ENCODE measurements at regions not wholly inside any gene's neighbourhood (a gene's known extent, or its start where the extent isn't known, plus 50 kb on each side); places are given as distances from the start of the nearest gene placed in this dataset.

- no peak for DNase-seq
Measured at GRCh38 chrX:2607113-2607512, 84.0 kb upstream of the CD99 start.

DNA sequence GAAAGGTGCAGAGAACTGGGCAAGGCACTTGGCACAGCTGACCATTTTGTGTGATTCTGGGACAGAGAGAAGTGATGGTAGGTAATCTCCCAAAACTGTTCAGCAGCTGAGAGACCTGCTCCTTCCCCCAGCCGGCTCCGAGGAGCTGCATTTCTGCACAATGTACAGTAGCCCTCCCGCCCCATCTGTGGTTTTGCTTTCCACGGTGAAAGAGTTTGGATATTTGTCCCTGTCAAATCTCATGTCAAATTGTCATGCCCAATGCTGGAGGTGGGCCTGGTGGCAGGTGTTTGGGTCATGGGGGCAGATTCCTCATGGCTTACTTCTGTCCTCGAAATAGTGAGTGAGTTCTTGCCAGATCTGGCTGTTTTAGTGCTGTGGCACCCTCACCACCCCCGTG, 90.5 kb upstream of the CD99 start:
- no peak for DNase-seq

GRCh38 chrX:2596555-2597255, 94.4 kb upstream of the CD99 start:
- DNase-seq: no peak

DNA sequence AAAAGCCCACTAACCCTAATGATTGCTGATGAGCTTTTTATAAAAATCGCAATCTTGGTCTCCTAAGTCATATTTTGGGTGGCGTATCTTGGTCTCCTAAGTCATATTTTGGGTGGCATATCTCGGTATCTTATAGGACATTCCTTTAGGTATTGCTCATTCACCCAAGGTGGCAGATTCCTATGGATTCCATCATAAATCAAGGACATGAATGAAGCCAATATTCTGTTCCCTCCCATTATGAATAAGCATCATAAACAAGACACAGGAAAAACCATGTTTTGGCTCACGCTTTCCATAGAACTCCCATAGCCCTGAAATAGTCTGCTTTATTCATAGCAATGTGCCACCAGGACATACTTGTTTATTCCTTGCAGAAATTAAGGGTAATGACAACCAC, 95.0 kb upstream of the CD99 start:
- no peak for DNase-seq

DNA sequence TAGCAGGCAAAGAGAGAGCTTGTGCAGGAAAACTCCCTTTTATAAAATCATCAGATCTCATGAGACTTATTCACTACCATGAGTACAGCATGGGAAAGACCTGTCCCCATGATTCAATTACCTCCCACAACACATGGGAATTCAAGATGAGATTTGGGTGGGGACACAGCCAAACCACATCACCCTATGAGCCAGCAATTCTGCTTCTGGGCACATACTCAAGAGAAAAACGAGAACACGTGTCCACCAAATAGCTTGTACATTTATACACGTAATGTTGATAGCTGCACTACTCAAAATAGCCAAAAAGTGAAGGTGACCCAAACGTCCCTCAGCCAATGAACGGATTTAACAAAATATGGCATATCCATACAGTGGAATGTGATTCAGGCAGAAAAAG, 94.5 kb upstream of the DHRSX start:
- DNase-seq: no peak

DNA sequence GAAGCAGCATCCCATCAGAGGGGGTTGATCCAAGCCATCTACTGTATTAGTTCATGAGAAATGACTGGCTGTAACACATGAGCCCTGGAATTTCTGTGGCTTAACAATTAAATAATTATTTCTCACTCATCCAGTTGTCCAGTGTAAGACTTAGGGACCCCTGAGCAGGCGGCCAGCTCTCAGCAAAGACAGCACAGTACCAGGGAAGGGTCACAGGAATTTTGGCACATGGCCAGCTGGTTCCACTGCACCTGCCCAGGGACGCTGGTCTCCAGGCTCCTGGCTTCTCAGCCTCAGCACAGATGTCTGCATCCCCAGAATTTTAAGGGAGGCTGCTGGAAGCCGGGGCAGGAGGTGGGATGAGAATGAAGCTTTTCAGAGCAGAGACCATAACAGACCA, 93.7 kb upstream of the DHRSX start:
- DNase-seq: no peak

DNA sequence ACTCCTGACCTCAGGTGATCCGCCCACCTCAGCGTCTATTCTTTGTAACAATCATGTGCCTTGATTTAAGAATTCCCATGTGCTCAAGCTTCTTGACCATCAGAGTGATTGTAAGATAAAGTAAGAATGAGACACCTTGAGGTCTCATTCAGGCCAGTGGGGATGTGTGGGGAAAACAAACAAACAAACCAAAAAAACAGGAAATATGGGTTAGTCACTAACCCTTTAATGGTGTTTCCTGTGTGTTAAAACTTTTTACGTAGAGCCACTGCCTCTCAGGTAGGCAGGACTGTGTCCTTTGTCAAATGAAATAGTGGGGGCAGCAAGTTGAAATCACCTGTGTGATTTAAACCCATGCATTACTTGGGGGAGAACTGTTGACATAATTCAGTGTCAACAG, 91.5 kb upstream of the DHRSX start:
- no peak for DNase-seq

GRCh38 chrX:2589186-2590020, 88.6 kb upstream of the DHRSX start:
- DNase-seq: no peak

DNA sequence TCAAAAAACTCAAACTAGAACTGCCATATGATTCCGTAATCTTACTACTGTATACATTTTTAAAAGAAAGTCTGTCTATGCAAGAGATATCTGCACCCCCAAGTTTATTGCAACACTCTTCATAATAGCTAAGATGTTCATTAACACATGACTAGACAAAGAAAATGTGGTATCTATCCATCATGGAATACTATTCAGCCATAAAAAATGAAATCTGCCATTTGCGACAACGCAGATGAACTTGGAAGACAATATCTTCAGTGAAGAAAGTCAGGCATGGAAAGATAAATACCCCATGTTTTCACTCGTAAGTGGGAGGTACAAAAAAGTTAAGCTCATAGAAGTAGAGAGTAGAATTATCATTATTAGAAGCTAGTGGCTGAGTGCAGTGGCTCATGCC, 87.3 kb upstream of the DHRSX start:
- no peak for DNase-seq

GRCh38 chrX:2587146-2587545, 86.4 kb upstream of the DHRSX start:
- DNase-seq: no peak

DNA sequence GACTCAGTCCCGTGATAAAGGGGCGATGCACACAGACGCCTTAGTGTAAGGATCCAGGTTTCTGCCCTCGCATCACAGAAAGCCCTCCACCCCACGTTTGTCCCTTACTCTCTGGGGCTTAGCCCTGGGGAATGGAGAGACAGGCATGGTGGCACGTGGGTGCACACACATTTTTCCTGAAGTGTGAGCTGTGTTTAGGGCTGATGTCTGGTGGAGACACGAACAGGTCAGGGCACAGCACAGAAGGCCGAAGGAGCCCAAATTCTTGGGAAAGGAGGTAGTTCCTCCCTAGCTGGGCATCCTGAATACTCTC, 84.3 kb upstream of the DHRSX start:
- DNase-seq: no peak

DNA sequence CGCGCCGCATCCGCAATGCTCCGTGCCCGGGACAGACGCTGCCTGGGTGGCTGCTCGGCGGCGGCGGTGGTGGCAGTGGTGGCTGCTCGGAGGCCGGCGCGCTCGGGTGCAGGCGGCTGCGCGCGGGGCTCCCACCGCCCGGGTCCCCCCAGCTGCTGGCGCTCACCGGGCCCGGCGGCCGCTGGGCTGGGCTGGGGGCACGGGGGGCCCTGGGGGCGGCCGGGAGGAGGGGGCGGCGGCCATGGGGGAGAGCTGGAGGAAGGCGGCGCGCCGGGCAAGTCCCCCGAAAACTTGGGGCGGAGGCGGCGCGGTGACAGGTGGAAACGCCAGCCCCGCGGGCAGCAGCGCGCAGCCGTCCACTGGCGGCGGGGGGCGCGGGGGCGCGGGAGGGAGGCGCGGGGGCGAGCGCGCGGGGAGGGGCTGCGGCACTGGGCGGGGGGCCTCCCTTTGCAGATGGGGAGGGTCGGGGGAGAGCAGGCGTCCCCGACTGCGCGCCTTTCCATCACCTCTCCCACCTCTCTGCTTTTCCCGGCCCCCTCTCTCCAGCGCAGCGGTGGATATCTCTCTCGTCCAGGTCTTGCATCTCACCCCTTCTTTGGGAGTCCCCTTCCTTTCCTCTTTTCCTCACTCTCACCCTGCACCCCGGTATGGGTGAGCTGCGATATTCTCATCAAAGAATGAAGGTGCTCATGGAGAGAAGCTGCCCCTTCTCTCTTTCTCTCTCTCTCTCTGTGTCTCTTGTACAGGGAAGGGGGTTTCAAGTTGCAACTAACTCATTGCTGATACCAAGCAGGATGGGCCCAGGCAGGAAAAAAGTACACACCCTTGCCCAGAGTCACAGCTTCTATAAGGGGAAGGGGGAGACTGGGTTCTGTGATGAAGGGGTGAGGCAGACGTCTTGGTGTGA, 83.7 kb upstream of the DHRSX start:
- DNase-seq: no peak

DNA sequence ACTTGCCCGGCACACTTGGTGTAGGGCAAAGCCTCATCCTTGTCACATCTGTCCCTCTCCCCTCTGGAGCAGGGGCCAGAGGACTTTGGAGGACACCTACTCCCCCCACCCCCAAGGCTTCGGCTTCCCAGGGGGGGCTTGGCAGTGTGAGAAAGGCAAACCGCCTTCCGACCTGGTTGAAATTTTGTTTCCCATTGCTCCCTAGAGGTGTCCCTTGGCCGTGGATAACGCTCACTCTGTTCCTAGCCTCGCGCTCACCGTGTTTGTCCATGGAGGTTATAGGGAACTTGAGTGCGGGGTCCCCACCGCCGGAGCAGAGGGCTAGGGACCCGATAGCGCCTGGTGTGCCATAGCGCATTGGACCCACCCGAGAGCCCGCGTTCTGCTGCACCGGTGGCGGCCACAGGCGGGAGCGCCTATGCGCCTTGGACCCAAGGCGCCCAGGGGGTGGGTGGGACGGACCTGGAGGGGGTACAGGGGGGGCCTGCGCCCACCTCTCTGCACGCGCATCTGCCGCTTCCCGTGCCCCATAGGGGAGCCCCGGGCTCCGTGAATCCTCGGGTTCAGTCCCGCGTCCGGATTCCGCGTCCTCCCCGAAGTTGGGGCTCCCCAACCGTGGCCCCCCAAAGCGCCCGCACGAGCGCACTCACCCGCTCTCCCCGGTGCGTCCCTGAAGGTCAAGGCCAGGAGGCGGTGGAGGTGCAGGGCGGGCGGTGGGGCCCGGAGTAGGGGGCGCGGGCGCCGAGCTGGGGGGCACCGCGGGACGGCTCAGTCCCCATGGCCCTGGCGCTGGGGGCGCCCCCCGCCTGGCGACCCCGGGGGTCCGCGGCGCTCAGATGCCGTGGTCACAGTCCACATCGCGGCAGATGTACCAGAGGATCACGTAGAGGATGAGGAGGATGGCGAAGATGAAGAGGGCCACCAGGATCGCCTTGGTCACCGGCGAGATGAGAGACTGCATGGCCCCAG, 82.7 kb upstream of the DHRSX start:
- DNase-seq: no peak

DNA sequence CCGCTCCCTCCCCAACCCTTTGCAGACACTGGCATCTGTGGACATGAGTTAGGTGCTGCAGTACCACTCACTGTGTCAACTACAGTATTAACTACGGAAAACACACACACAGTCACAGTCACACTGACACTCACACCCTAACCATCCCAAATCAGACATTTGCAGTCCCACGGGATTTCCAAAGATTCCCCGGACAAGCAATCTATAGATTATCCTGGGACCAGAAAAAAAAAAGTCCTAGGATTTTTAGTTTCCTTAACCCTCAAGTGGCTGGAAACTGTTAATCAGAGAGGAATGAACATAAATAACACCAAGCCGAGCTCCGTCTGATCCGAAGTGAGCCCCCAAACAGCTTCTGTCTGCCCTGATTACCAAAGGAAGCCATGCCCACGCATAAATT, 81.9 kb upstream of the DHRSX start:
- DNase-seq: no peak

DNA sequence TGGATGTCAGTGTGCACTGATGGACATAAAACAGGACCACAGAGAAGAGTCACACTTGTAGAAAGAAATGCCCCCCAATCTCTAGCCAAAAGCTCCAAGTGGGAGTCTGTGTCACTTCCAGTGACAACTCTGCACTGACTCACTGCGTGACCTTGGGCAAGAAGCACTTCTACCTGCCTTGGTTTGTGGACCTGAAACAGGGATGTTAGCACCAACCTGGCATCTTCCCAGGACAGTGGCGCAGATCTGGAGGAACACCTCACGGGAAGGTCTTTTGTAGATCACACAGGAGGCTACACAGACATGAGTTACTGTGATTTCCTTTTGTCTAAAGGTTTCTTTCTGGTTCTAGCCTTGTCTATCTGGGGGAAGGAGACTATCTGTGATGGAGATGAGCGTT, 80.5 kb upstream of the DHRSX start:
- DNase-seq: no peak

GRCh38 chrX:2578864-2579263, 78.1 kb upstream of the DHRSX start:
- DNase-seq: no peak

DNA sequence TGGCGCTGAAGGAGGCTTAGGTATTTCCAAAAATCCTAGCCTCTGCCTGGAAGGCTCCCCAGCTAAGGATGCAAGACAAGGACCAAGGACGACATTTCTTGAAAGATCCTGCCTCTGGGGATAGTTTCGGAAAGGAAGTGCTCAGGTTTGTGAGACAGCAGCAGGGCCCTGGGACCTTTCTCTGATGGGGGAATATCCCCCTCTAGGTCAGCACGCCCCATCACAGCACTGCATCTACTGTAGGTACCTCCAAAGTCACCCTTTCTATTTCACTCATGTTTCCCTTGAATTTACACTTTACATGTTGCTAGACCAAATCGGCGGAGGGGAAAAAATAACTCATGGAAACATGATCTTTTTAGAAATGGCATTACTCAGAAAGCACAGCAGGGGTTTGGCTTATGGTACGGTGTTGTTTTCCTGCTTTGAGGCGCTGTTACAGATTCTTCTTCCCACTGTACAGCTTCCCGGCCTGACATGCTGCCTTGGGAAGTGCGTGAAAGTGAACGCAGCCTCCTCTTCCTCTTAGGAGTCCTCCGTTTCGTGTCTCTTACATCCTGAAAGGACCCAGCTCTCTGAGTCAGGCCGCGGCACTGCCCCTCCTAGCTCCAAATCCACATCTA, 77.2 kb upstream of the DHRSX start:
- no peak for DNase-seq

GRCh38 chrX:2576793-2577192, 76.0 kb upstream of the DHRSX start:
- DNase-seq: no peak

DNA sequence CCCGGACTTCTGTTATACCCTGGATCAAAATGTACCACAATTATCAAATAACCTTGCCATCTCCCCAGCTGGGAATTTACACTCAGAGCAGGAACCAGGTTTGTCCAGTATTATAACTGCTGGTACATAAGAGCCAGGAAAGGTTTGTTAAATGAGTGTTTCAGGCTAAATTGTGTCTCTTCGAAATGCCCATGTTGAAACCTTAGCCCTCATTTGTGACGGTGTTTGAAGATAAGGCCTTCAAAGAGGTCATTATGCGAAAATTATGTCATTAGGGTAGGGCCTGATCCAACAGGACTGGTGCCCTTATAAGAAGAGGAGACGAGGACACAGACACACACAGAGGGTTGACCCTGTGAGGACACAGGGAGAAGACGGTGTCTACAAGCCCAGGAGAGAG, 73.5 kb upstream of the DHRSX start:
- no peak for DNase-seq

DNA sequence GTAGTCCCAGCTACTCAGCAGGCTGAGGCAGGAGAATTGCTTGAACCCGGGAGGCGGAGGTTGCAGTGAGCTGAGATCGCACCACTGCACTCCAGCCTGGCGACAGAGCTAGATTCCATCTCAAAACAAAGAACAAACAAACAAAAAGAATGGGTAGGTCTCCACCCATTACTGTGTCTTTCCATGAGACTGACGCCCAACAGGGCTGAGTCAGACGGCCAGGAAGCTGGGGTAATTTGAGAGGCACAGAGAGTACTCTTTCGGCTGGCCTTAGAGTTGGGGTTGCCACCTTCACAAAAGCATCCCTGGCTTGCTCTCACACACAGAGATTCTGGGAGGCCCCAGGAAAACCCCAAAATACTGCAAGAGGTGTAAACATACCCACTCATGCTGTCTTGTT, 72.0 kb upstream of the DHRSX start:
- no peak for DNase-seq

- no peak for DNase-seq
Measured at GRCh38 chrX:2568125-2568524, 67.3 kb upstream of the DHRSX start.

DNA sequence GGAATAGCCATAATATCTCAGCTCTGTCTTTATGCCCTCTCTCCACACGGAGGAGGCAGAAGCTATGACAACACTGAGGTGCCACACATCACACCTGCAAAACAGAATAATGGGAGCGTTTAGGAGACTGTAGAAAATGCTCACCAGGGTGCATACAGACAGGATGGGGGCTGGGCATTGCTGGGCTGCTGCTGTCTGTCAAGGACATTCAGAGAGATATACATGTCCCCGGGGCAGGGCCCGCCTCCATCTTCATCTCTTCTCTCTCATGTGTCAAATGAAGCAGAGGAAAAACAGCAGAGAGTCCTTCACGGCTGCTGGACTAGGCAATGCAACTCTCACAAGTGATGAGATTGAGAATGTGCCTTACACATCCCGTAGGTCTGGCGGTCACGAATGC, 65.3 kb upstream of the DHRSX start:
- no peak for DNase-seq

All from activated CD8-positive, alpha-beta memory T cell treated with anti-CD3 and anti-CD28 coated beads, Interleukin-2, amount 50 U/mL, for 4 hours (primary cell).